ENCODE measurements at regions not wholly inside any gene's neighbourhood (a gene's known extent, or its start where the extent isn't known, plus 50 kb on each side); places are given as distances from the start of the nearest gene placed in this dataset.

DNA sequence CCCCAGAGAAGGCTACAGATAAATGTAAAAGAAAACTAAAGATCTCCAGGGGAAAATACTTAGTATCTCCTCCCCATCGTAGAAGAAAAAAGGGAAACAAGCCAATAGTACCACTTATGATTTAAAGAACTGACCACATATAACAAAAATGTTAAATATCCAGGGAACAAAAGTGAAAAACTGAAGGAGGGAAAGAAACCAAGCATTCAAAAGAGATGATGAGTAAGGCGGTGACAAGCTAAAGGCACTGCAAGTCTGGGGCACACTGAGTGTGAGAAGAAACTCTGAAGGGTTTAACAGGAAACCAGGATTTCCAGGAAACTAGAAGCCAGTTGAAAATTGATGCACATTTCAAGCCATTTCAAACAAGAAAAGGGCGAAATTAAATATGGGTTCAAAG lies 226.3 kb downstream of the AHR start:
- no peak for TF ChIP-seq CTCF (IDR thresholded peaks at IDR 0.05; ENCODE audit: unreplicated experiment)
- DNase-seq (ENCODE audit: unreplicated experiment): no peak
- BruUV-seq (replicated peaks): TSS peak; percentile 93
- peak overlapping the region; percentile 19 for H3K4me3 Mint-ChIP-seq (ENCODE audit: unreplicated experiment)
- POLR2A ChIA-PET: interaction anchor here (1.0 to 4.8 kb wide), 10 partner anchors 32 to 220 kb away, joined by 3 to 23 read pairs (median 4); no protein-coding TSS in a partner anchor
- peaks cover 7% of the 10 kb centered on the region for H3K9me3 Mint-ChIP-seq (ENCODE audit: unreplicated experiment)
- H3K27me3 Mint-ChIP-seq (ENCODE audit: insufficient read depth, unreplicated experiment): no peaks in the 10 kb centered on the region
- CTCF ChIA-PET: interaction anchor here (0.7 to 0.8 kb wide), 3 partner anchors 34 to 223 kb away, joined by 3 read pairs; no protein-coding TSS in a partner anchor
- peaks cover 53% of the 10 kb centered on the region for H3K4me1 Mint-ChIP-seq (ENCODE audit: insufficient read depth, unreplicated experiment)
- H3K36me3 Mint-ChIP-seq (ENCODE audit: insufficient read depth, unreplicated experiment): no peaks in the 10 kb centered on the region
- peak overlapping the region; percentile 83 for H3K27ac Mint-ChIP-seq (ENCODE audit: low read depth, unreplicated experiment)
- intact Hi-C loops (cut with micrococcal nuclease): loop anchor here (1.0 to 5.0 kb wide), 4 partner anchors 9 to 152 kb away; no protein-coding TSS in a partner anchor

DNA sequence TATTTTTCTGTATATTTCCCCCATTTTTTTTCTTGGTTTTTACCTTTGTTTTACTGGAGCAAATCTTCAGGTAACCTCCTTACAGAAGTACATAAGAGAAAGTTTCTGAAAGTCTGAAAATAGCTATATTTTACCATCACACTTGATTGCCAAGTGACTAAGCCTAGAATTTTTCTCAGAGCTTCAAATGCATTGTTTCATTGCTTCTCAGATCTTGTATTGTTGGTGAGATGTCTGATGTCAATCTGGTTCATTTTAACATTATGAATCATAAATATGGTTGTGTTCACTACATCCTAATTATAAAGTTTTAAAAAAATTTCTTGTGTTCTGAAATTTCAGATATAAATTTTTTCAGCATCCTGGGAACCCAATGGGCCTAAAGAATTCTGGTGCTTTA lies 228.2 kb downstream of the AHR start:
- DNase-seq (ENCODE audit: unreplicated experiment): no peak
- intact Hi-C loops (cut with micrococcal nuclease): no loop called here
- Mint-ChIP-seq H3K4me3 (ENCODE audit: unreplicated experiment) (no peak overlapping the region), H3K27ac (ENCODE audit: low read depth, unreplicated experiment) (peak overlapping the region; percentile 36), H3K4me1 (ENCODE audit: insufficient read depth, unreplicated experiment) (peaks cover 46% of the 10 kb centered on the region), H3K27me3 (ENCODE audit: insufficient read depth, unreplicated experiment) (no peaks in the 10 kb centered on the region), H3K36me3 (ENCODE audit: insufficient read depth, unreplicated experiment) (no peaks in the 10 kb centered on the region), H3K9me3 (ENCODE audit: unreplicated experiment) (peaks cover 7% of the 10 kb centered on the region)
- TF ChIP-seq CTCF (IDR thresholded peaks at IDR 0.05; ENCODE audit: unreplicated experiment): no peak
- POLR2A ChIA-PET: interaction anchor here (3.2 kb wide), 1 partner anchor 221 kb away, joined by 20 read pairs; no protein-coding TSS in a partner anchor
- CTCF ChIA-PET: interaction anchor here (0.8 to 1.4 kb wide), 4 partner anchors 114 to 544 kb away, joined by 3 to 7 read pairs (median 4); no protein-coding TSS in a partner anchor
- no TSS peak for BruUV-seq (replicated peaks)

DNA sequence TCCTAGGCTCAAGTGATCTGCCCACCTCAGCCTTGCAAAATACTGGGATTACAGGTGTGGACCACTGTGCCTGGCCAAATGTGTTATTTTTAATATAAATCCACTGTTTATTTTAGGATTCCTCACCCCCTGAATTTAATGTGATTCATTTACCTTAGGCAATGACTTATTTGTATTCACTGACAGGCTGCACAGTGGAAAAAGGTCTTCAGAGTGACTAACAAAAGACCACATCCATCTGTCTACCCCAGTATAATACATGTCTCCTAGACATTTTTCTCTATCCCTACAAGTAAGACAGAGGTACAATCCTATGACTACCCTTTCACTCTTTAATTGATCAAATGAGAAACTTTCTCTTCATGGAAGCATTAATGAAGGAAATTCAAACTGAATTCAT lies 230.2 kb downstream of the AHR start:
- Mint-ChIP-seq H3K27ac (ENCODE audit: low read depth, unreplicated experiment) (no peak overlapping the region), H3K4me1 (ENCODE audit: insufficient read depth, unreplicated experiment) (peaks cover 61% of the 10 kb centered on the region), H3K9me3 (ENCODE audit: unreplicated experiment) (peaks cover 7% of the 10 kb centered on the region), H3K4me3 (ENCODE audit: unreplicated experiment) (no peak overlapping the region), H3K36me3 (ENCODE audit: insufficient read depth, unreplicated experiment) (no peaks in the 10 kb centered on the region), H3K27me3 (ENCODE audit: insufficient read depth, unreplicated experiment) (no peaks in the 10 kb centered on the region)
- BruUV-seq (replicated peaks): no TSS peak
- DNase-seq (ENCODE audit: unreplicated experiment): peak; percentile 23
- ChIA-PET POLR2A (no interaction called here), CTCF (interaction anchor here (0.6 to 1.4 kb wide), 3 partner anchors 57 to 229 kb away, joined by 3 to 5 read pairs (median 3); no protein-coding TSS in a partner anchor)
- no peak for TF ChIP-seq CTCF (IDR thresholded peaks at IDR 0.05; ENCODE audit: unreplicated experiment)
- intact Hi-C loops (cut with micrococcal nuclease): no loop called here

DNA sequence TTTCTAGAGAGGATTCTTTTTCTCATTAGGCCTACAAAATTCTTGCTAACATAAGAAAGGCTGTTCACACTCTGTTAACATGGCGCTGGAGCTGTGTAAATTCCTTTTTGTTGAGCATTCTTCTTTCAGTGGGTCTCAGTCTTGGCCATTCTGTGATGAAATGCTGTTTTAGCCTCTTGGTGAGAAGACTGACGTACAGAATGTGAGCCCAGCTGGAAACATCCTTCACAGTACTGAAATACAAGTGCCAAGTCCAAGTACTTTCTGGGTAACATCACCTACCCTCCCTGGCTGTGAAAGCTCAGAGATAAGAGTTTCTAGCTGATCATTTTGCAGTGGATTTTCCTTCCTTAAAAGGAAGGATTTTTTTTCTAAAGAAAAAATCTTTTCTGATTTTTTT lies 231.8 kb downstream of the AHR start:
- Mint-ChIP-seq H3K27ac (ENCODE audit: low read depth, unreplicated experiment) (no peak overlapping the region), H3K36me3 (ENCODE audit: insufficient read depth, unreplicated experiment) (no peaks in the 10 kb centered on the region), H3K27me3 (ENCODE audit: insufficient read depth, unreplicated experiment) (no peaks in the 10 kb centered on the region), H3K4me1 (ENCODE audit: insufficient read depth, unreplicated experiment) (peaks cover 46% of the 10 kb centered on the region), H3K9me3 (ENCODE audit: unreplicated experiment) (peaks cover 7% of the 10 kb centered on the region), H3K4me3 (ENCODE audit: unreplicated experiment) (no peak overlapping the region)
- BruUV-seq (replicated peaks): no TSS peak
- ChIA-PET CTCF (interaction anchor here (0.7 to 1.2 kb wide), 3 partner anchors 9 to 227 kb away, joined by 3 read pairs; no protein-coding TSS in a partner anchor), POLR2A (interaction anchor here (0.7 kb wide), 1 partner anchor 165 kb away, joined by 3 read pairs; no protein-coding TSS in a partner anchor)
- DNase-seq (ENCODE audit: unreplicated experiment): no peak
- intact Hi-C loops (cut with micrococcal nuclease): loop anchor here (2.0 to 10.0 kb wide), 4 partner anchors 112 to 605 kb away; no protein-coding TSS in a partner anchor
- no peak for TF ChIP-seq CTCF (IDR thresholded peaks at IDR 0.05; ENCODE audit: unreplicated experiment)
